ENCODE measurements at regions not wholly inside any gene's neighbourhood (a gene's known extent, or its start where the extent isn't known, plus 50 kb on each side); places are given as distances from the start of the nearest gene placed in this dataset.

DNA sequence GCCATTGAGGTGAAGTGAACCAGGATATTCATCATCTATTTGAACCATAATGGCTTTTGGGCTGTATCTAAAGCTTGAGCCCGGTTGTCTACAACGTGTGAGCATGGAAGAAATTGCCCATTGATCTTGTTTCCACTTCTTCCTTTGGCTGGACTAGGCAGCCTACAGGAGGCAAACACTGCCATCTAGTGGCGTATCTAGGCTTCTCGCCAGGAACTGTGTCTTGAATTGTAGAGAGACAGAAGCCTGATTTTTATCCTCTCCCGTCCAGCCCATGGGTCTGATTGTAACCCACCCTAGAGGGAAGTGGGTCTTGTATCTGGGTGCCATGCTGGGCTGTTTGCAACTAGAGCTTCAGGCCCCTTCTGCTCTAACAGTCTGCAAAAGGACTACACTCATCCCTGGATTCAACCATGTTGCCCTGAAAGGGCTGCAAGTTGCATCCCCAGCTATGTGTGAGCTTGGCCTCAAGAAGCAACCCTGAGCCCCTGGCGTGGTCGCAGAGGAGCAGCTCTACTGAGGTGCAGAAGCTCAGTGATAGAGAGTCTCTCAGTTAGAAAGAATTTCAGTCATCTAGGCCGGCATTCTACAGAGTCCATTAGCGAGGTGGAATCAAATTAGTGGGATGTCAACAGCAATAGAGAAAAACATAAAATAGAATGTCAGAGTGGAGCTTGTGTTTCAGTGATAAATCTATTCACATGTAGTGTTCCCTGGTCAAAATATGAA is 170.2 kb upstream of the UMPS start:
- intact Hi-C loops (cut with DNase I), result loop anchor here (10.0 kb wide), 1 partner anchor 125 kb away; no protein-coding TSS in a partner anchor
- DNase-seq (ENCODE audit: low spot score) (peak; percentile 82), ATAC-seq (peak; percentile 83)

DNA sequence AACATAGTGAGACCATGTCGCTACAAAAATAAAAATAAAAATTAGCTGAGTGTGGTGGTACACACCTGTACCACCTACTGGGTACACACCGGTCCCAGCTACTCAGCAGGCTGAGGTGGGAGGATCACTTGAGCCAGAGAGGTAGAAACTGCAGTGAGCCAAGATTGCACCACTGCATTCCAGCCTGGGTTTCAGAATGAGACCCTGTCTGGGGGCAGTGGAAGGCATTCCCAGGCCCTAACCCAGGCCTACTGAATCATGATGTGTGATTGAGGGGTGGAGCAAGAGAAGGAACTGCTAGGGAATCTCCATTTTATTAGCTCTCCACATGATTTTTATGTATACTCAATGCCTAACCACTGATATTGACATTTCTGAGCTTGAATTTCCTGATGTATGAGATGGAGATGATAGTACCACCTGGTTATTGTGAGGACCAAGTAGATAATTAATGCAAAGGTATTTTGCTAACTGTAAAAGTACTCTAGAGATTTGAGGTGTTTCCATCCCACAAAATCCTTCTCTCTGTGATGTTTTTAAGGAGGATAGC is 169.5 kb upstream of the UMPS start:
- DNase-seq (ENCODE audit: low spot score), result no peak
- intact Hi-C loops (cut with DNase I), result loop anchor here (10.0 kb wide), 1 partner anchor 124 kb away; no protein-coding TSS in a partner anchor
- no peak for ATAC-seq

DNA sequence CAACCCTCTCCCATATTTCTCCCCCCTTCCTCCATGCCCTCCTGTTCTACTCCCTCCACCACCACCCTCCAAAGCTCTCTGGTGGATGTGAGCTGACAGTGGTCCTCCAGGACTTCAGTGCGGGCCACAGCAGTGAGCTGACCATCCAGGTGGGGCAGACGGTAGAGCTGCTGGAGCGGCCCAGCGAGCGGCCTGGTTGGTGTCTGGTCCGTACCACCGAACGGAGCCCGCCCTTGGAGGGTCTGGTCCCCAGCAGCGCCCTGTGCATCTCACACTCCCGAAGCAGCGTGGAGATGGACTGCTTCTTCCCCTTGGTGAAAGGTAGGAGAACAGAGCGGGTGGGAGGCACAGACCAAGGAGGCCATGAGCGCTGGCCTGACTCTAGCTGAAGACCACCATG is 167.5 kb upstream of the UMPS start:
- DNase-seq (ENCODE audit: low spot score) (no peak), ATAC-seq (no peak)
- intact Hi-C loops (cut with DNase I), result loop anchor here (10.0 kb wide), 1 partner anchor 122 kb away; no protein-coding TSS in a partner anchor

DNA sequence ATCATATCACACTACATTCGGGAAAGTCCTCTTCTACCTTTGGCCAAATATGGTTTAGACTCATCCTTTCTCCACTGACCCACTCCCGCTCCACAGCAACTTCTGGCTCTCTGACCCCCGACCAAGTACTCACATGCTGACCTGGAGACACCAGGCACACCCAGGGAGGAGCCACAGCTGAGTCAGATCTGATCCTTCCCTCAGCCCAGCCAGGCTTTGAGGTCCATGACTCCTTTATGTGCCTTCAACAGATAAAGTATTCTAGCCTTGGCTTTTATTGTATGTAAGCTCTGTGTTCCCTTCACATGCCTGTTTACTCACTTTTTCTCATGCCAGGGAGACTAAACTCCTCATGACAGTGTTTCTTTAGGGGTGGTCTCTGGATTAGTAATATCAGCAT is 166.9 kb upstream of the UMPS start:
- intact Hi-C loops (cut with DNase I), result loop anchor here (10.0 kb wide), 1 partner anchor 121 kb away; no protein-coding TSS in a partner anchor
- DNase-seq (ENCODE audit: low spot score), result no peak
- ATAC-seq, result no peak

DNA sequence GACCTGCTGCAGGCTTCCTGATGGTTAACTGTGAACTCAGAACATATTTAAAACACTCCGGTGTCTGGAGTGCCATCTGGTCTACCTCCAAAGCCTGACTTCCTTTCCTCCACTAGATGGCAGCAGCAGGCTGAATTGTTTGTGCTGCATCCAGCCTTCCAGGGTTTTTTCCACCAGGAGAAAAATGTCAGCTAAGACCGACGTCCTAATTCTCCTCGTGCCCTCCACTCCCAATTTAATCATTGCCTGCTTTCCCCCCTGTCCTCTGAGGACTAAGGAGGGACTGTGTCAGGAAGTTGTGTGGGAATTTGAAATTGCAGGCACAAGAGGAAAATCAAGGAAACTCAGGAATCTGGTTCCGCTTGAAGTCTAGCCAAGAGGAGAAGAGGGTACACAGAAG is 165.2 kb upstream of the UMPS start:
- peak; percentile 80 for ATAC-seq
- intact Hi-C loops (cut with DNase I), result loop anchor here (10.0 kb wide), 1 partner anchor 120 kb away; no protein-coding TSS in a partner anchor
- DNase-seq (ENCODE audit: low spot score), result peak; percentile 82

DNA sequence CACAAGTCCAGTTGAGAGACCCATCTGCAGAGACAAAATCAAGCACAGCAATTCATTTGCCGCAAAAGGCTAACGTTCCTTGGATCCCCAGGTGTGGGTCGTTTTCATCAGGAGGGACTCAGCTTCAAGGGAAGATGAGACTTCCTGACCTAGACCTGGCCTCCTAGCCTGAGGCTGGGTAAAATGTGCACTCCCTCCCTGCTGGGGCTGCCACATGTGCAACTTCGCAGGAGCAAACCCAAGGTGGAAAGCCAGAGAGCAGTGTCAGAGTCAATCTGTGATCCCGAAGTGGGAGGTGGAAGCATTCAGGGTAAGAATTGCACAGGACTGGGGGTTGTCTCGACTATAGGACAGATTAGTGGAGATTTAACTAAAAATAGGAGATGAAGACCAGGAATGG is 164.7 kb upstream of the UMPS start:
- DNase-seq (ENCODE audit: low spot score), result no peak
- ATAC-seq, result no peak
- intact Hi-C loops (cut with DNase I), result loop anchor here (10.0 kb wide), 1 partner anchor 119 kb away; no protein-coding TSS in a partner anchor

DNA sequence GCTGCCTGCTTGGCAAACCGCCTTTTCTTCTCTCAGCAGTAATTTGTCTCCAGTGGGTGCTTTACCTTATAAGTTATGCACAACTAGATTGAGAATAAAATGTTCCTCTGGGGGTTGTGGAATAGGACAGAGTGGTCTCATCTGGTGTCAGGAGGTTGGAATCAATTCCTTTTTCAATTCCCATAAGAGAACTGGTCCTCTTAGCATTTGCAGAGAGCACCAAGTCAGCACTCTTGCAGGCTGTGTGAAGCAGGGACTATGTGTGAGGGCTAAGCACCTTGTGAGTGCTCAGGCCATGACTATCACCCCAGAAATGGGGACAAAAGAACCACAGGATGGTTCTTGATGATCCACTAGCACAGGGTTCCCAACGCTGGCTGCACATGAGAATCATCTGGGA is 163.6 kb upstream of the UMPS start:
- intact Hi-C loops (cut with DNase I), result loop anchor here (10.0 kb wide), 1 partner anchor 118 kb away; no protein-coding TSS in a partner anchor
- DNase-seq (ENCODE audit: low spot score) (no peak), ATAC-seq (no peak)

DNA sequence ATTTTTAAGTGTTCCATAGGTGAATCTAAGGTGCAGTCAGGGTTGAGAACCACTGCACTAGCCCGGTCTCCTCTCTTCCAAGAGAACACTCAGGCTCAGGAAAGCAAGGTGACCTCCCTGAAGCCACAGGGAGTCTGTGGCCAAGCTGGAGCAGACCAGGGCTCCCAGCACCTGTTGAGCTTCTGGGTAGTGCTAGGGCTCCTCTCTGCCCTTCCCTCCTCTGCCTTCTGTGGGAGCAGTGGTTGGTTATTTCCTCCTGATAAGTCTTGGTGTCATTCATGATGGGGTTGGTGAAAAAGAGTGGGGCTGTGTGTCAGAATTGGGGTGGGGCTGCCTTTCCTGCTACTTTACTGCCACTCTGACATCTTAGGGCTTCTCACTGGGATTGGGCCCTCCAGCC is 163.1 kb upstream of the UMPS start:
- intact Hi-C loops (cut with DNase I), result loop anchor here (10.0 kb wide), 1 partner anchor 118 kb away; no protein-coding TSS in a partner anchor
- ATAC-seq (no peak), DNase-seq (ENCODE audit: low spot score) (no peak)

DNA sequence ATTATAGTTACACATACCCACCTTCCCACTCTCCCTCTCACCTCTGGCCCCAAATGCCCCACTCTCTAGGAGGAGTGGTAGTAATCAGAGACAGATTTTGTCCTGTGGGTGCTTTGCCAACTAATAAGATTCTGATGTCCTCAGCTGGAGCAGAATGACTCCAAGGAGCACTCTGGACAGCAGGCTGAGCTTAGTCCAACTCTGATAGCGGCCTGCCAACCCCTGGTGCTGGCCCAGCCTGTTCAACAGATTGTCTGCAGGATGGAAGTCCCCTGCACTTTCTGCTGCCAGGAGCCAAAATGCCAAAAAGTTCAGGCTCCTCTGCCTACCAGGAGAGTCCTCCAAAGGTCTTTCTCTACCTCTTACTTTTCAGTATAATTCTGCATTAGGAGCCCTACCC is 160.5 kb upstream of the UMPS start:
- DNase-seq (ENCODE audit: low spot score) (no peak), ATAC-seq (no peak)
- intact Hi-C loops (cut with DNase I), result loop anchor here (10.0 kb wide), 1 partner anchor 115 kb away; no protein-coding TSS in a partner anchor

DNA sequence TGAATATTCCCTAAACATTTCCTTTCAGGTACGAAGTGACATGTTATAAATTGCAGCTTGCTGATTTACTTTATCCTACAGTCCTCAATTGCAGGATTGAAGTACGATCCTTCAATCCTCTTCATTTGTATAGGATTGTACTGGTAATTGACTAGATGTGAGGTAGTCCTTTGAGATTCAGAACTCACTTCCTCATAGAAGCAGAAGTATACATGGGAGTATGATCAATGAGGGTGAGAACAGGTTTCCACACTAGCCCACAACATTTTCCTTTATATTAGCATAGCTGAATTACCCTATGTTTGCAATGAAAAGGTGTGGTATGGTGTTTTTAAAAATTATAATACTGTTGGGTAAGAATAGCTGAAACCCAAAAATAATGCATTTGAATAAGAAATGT is 160.0 kb upstream of the UMPS start:
- ATAC-seq, result no peak
- no peak for DNase-seq (ENCODE audit: low spot score)
- intact Hi-C loops (cut with DNase I), result no loop called here

DNA sequence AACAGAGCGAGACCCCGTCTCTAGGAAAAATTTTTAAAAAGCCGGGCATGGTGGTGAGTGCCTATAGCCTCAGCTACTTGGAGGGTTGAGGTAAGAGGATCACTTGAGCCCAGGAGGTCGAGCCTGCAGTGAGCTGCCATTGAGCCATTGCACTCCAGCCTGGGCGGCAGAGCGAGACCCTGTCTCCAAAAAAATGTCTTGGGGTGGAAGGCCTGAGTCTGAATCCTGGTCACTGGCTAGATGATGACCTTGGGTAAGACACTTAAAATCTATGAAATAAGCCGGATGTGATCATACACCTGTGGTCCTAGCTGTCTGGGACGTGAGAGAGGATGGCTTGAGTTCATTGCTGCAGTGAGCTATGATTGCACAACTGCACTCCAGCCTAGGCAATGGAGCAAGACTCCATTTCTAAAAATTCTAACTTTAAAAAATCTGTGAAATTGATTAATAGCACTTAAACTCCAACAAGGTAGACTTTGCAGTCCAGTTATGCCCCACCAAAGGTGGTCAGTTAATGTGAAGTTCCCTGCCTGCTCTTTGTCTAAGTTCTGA is 157.3 kb upstream of the UMPS start:
- DNase-seq (ENCODE audit: low spot score), result no peak
- intact Hi-C loops (cut with DNase I), result no loop called here
- no peak for ATAC-seq

DNA sequence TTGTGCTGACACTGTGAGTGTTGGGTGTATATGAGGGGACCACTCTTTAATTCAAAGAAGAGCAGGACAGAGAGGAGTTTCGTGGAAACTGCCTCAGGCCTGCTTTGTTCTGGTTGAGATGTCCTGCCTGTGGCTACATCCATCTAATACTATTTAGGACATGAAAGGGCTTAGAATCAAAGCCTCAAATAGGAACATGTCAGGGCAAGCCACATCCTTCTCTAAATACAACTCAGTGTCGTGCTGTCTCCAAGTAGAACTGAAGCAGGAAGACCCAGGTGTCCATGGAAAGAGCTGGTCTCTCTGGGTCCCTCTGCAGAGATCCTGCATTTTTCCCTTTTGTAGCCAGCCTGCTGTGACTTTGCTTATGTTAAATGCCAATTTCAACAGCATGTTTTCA is 156.2 kb upstream of the UMPS start:
- ATAC-seq, result no peak
- intact Hi-C loops (cut with DNase I), result no loop called here

DNA sequence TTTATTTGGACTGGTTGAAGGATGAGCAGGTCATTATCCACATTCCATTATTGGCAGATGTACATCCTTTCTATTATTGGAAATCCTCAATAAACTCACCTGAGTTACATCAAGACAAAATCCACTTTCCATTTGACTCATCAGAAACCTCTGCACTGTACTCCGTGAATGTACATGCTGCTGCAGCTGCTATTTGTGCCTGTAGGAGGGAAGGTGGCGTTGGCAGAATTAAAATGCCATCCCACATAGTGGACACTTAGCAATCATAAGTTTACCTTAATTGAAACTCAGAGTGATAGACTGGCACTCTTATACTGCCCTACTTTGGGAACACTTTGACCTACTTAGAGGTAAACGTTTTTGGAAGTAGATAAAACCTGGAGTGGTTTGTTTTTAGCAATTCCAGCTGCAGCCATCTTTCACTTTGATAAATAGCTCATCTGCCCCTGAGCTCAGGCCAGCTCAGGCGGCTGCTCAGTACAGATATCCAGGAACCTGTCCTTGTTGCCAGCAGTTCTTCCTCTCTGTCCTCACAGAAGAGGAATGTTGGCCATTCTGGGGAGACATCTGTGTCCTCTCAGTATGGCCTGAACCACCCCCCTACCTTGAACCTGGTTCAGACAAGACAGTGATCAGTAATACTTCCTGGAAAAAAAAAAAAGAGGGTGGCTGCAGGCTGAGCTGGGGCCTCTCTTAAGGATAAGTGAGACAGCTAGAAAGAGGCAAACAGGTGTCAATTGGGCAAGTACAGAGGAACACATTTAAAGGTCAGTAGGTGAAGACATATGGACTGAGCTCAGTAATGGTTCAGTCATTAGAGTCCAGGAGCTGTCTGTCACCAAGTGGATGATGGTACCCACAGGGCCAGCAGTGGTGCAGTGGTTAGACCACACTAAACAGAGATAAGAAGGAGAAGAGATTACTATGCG is 153.4 kb upstream of the UMPS start:
- intact Hi-C loops (cut with DNase I), result no loop called here
- DNase-seq (ENCODE audit: low spot score) (no peak), ATAC-seq (no peak)

More for the DNA sequence above, 156.2 kb upstream of the UMPS start:
- DNase-seq (ENCODE audit: low spot score), result no peak

DNA sequence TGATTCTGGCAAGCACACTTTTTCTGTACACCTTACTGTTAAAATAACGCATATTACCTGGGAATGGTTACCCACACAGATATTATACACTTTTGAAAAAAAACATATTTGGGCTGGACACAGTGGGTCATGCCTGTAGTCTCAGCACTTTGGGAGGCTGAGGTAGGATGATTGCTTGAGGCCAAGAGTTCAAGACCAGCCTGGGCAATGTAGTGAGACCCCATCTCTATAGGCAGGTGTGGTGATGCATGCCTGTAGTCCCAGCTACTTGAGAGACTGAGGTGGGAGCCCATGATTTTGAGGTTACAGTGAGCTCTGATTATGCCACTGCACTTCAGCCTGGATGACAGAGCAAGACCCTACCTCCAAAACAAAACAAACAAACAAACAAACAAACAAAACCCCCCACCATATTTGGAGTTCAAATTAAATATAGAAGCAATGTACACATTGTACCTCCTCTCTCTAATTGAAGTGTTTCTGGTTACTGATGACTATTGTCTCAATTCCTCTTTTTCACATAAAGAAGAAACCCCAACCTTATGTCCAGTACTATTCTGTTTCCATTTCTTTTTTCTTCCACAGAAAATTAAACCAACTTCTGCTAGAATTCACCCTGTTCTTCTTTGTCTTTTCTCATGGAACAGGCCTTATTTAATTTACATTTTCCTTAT is 152.6 kb upstream of the UMPS start:
- no peak for ATAC-seq
- DNase-seq (ENCODE audit: low spot score), result no peak
- intact Hi-C loops (cut with DNase I), result no loop called here

DNA sequence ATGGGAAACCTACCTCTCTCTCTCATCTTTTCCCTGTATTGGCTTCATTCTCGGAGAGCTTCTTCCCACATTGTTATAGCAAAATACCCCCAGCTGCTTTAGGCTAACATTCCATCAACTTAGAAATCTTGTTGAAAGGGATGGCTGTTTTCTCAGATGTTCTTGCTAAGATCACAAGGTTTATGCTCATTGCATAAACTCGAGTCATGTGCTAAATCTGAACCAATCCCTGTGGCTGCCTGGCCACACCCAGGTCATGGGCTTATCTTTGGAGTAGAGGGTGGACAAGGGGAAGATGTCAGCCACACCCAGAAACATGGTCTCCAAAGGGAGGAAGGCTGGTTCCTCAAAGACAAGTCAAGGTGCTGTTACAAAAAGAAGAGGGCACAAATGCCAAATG is 150.6 kb upstream of the UMPS start:
- intact Hi-C loops (cut with DNase I), result no loop called here
- DNase-seq (ENCODE audit: low spot score), result no peak
- no peak for ATAC-seq

DNA sequence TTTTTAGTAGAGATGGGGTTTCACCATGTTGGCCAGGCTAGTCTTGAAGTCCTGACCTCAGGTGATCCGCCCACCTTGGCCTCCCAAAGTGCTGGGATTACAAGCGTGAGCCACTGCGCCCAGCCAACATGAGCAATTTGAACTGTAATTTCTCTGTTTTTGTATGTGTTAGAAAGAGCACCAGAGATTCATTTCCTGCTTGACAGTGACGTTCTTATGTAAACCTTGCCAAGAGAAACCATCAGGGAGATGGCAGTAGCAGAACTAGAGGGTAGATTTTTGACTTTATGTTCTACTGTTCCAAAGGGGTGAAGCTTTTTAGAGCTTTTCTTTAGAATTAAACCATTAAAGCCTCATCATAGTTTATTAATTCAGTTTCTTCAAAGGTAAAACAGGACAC is 148.1 kb upstream of the UMPS start:
- DNase-seq (ENCODE audit: low spot score), result no peak
- intact Hi-C loops (cut with DNase I), result no loop called here

DNA sequence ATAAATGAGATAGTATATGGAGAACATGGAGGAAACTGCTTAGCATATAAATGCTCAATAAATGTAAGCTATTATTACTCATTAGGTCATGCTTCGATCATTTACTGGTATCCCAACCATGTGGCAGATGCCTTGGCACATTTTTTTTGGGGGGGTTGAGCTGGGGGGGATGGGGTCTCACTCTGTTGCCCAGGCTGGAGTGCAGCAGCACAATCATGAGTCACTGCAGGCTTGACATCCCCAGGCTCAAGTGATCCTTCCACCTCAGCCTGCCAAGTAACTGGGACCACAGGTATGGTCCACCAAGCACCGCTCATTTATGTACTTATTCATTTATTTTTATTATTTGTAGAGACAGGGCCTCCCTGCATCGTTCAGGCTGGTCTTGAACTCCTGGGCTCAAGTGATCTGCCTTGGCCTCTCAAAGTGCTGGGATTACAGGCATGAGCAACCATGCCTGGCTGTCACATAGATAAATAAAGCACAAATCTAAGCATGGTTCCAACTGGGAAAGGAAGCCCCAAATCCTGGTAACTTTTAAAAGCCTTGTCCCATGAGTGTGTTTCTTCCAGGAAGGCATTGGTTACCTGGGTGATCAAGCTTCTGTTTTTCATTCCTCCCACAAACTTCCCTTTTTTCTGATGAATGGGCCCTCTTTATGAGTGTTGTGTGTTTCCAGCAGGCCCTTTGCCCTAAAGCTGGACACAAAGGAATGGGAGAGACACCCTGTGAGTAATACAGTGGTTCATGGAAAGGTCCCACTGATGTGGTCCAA is 147.4 kb upstream of the UMPS start:
- ATAC-seq, result no peak
- intact Hi-C loops (cut with DNase I), result no loop called here

More for the DNA sequence above, 148.1 kb upstream of the UMPS start:
- no peak for ATAC-seq

DNA sequence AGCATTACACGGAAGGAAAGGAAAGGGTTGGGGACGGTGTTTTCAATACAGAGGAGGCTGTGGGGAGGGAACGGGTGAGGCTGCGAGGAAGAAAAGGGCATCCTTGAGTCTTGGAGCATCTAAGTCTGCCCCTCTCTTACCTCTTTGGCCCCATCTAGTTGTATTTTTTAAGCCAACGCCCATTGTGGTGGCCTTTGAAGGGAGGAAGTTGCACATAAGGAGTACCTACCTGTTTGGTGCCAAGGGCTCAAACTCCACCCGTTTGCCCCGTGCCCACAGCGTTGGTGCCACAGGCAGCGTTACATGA is 146.1 kb upstream of the UMPS start:
- ATAC-seq (no peak), DNase-seq (ENCODE audit: low spot score) (no peak)
- intact Hi-C loops (cut with DNase I), result no loop called here

More for the DNA sequence above, 147.4 kb upstream of the UMPS start:
- no peak for DNase-seq (ENCODE audit: low spot score)

Measured in sciatic nerve (tissue), 2 donors.